ENCODE measurements at regions not wholly inside any gene's neighbourhood (a gene's known extent, or its start where the extent isn't known, plus 50 kb on each side); places are given as distances from the start of the nearest gene placed in this dataset.

DNA sequence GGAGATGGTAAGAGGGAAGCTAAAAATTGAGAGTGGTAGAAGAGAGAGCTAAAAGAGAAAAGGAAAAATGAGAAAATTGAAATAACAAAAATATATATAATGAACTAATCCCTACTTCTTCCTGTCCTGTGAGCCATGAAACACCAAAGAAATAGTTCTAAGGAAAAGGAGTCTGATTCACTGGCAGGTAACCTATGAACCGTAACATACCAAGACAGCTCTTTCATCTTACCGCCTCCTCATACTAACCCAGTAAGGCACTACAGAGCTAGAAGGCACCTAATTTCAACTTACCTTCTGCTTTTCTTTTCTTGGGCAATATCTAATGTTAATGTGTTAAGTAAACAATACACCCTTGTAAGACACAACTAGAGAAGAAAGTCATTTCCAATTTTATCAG lies 297.7 kb upstream of the DIAPH2 start:
- Histone ChIP-seq H3K36me3 (no peaks in the 10 kb centered on the region), H3K9me3 (no peaks in the 10 kb centered on the region), H3K4me3 (no peak overlapping the region), H3K27ac (no peak overlapping the region), H3K4me1 (no peaks in the 10 kb centered on the region), H3K27me3 (no peaks in the 10 kb centered on the region)
- FAIRE-seq (peak; percentile 57), ATAC-seq (no peak), DNase-seq (no peak)
- intact Hi-C loops (cut with DNase I), result no loop called here
- TF ChIP-seq, protein P1, sequence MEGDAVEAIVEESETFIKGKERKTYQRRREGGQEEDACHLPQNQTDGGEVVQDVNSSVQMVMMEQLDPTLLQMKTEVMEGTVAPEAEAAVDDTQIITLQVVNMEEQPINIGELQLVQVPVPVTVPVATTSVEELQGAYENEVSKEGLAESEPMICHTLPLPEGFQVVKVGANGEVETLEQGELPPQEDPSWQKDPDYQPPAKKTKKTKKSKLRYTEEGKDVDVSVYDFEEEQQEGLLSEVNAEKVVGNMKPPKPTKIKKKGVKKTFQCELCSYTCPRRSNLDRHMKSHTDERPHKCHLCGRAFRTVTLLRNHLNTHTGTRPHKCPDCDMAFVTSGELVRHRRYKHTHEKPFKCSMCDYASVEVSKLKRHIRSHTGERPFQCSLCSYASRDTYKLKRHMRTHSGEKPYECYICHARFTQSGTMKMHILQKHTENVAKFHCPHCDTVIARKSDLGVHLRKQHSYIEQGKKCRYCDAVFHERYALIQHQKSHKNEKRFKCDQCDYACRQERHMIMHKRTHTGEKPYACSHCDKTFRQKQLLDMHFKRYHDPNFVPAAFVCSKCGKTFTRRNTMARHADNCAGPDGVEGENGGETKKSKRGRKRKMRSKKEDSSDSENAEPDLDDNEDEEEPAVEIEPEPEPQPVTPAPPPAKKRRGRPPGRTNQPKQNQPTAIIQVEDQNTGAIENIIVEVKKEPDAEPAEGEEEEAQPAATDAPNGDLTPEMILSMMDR (IDR thresholded peaks at IDR 0.05), result no peak
- WGBS, 2 donors, result 91 to 100% methylated on average over 2 of the region's 2 CpGs

DNA sequence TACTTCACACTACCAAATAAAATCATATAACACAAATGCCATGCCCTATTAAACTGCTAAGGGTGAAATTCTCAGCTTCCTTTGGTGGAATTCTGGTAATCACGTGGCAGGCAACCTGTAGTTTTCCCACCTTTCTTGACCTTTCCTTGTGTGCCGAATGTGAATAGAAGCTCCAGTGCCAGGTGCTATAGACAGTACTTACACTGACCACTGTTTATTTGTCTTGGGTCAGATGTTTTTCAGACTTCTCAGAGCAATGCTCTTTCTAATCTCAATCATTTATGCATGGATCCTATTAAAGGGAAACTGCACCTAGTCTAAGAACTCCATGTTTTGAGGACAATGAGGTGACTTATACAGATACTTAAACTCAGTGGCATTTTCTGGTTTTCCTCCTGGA lies 296.8 kb upstream of the DIAPH2 start:
- FAIRE-seq (no peak), ATAC-seq (peak; percentile 43 to 77 (median 62)), DNase-seq (peak in 1 of 6 donors; percentile 15)
- intact Hi-C loops (cut with DNase I), result no loop called here
- H3K4me3 ChIP-seq, result no peak overlapping the region
- no peaks in the 10 kb centered on the region for H3K4me1 ChIP-seq
- no peaks in the 10 kb centered on the region for H3K36me3 ChIP-seq
- no peaks in the 10 kb centered on the region for H3K27me3 ChIP-seq
- no peak overlapping the region for H3K27ac ChIP-seq
- TF ChIP-seq, protein P1 (IDR thresholded peaks at IDR 0.05), result no peak
- H3K9me3 ChIP-seq, result no peaks in the 10 kb centered on the region
- 20 to 21% methylated on average over 2 of the region's 2 CpGs for WGBS, 2 donors

DNA sequence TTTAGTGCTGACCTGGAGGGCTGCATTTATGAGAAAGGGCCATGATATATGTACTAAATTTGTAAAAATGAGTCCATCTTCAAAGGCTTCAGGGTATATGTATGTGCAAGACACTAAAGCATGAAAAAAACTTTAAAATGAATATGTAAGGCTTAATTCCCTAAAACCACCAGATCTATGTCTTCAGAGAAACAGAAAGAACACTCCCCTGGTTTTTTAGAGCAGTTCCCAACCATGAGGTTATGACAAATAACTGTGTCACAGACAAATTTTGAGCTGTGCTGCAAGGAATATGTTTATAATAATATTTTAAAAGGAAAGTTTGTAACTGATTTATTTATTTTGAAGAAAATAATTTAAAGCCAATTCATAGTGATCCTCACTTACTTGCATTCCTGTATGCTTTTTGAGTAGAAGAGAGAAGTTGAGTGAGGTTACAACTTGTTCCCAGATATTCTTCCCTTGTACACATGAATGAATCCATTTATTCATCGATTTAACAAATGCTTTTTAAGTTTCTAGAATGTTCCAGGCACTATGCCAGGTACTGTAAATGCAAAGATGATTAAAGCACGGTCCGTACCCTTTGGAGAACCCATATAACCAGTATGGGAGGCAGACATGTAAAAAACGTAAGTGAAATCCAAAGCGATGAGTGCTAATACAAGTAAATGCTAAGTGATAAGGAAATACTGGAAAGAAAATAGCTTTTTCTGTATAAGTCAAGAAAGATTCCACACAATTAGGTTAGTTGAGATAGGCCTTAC lies 295.2 kb upstream of the DIAPH2 start:
- H3K36me3 ChIP-seq, result no peaks in the 10 kb centered on the region
- DNase-seq (no peak), ATAC-seq (no peak), FAIRE-seq (no peak)
- H3K9me3 ChIP-seq, result no peaks in the 10 kb centered on the region
- intact Hi-C loops (cut with DNase I), result no loop called here
- H3K4me1 ChIP-seq, result no peaks in the 10 kb centered on the region
- H3K27me3 ChIP-seq, result no peaks in the 10 kb centered on the region
- no peak overlapping the region for H3K27ac ChIP-seq
- H3K4me3 ChIP-seq, result no peak overlapping the region
- TF ChIP-seq, protein P1 (IDR thresholded peaks at IDR 0.05), result no peak
- WGBS, 2 donors, result 37 to 47% methylated on average over 5 of the region's 5 CpGs

DNA sequence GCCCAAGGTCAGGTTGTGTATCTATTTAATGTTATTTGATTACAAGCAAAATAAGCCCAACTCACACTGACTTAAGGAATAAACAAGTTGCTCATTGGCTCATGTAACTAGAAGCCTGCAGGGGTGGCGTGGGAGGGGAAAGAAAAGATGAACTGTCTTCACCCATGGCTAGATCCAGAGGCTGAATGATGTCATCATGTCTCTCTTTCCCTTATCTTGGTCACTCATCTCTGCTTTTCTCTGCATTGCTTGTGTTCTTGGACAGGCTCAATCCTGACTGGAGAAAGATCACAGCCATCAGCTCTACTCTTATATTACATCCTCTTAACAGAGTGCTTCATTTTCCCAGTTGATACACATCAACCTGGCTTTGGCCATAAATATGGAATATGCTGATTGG lies 290.0 kb upstream of the DIAPH2 start:
- DNase-seq (no peak), FAIRE-seq (no peak), ATAC-seq (no peak)
- intact Hi-C loops (cut with DNase I), result no loop called here
- H3K4me1 ChIP-seq, result no peaks in the 10 kb centered on the region
- no peak overlapping the region for H3K4me3 ChIP-seq
- H3K36me3 ChIP-seq, result no peaks in the 10 kb centered on the region
- TF ChIP-seq, protein P1 (IDR thresholded peaks at IDR 0.05), result no peak
- H3K27ac ChIP-seq, result no peak overlapping the region
- 40 to 94% methylated on average over 1 of the region's 1 CpG for WGBS, 2 donors
- H3K27me3 ChIP-seq, result no peaks in the 10 kb centered on the region
- no peaks in the 10 kb centered on the region for H3K9me3 ChIP-seq

DNA sequence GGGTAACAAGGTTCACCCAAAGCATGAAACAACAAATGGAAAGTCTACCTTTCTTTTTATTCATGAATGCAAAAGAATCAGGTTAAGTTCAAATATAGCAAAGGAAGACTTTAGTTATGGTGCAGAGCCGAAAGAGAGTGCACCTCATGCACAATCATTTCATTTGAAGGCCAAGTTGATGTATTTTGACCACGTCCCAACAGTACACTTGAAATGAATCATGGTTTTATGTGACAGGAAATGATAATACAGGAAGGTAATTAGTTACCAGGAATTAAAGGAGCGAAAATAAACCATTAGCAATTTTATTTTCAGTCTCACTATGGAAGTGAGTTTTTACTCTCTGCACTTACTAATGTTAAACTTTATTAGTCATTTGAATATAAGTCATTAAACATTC lies 281.2 kb upstream of the DIAPH2 start:
- no peaks in the 10 kb centered on the region for H3K36me3 ChIP-seq
- intact Hi-C loops (cut with DNase I), result no loop called here
- no peaks in the 10 kb centered on the region for H3K4me1 ChIP-seq
- ATAC-seq (no peak), DNase-seq (no peak), FAIRE-seq (no peak)
- H3K4me3 ChIP-seq, result no peak overlapping the region
- H3K27ac ChIP-seq, result no peak overlapping the region
- H3K27me3 ChIP-seq, result peaks cover 0 to 7% (median 0%) of the 10 kb centered on the region in 4 donors
- no peaks in the 10 kb centered on the region for H3K9me3 ChIP-seq
- WGBS, 2 donors, result 36 to 48% methylated on average over 3 of the region's 3 CpGs
- TF ChIP-seq, protein P1 (IDR thresholded peaks at IDR 0.05), result no peak

Measured in pancreas (tissue), 10 donors.